Neural crest cell (in vitro differentiated cells): ENCODE measurements at regions not wholly inside any gene's neighbourhood (a gene's known extent, or its start where the extent isn't known, plus 50 kb on each side); places are given as distances from the start of the nearest gene placed in this dataset.

Experiments used
- DNase-seq: peaks from one replicate; pipeline ENCODE4 v3.0.0; 2021; ENCODE audit warnings: low read depth, mixed read lengths, low spot score
- H3K27ac Mint-ChIP-seq: one replicate; pipeline ENCODE4 v1.8.0; 2021; ENCODE audit warnings: mild to moderate bottlenecking, mixed read lengths; ENCODE audit not compliant: unreplicated experiment
- H3K27me3 Mint-ChIP-seq: 2 replicates; pipeline ENCODE4 v1.8.0; 2021; ENCODE audit warnings: low read depth, mild to moderate bottlenecking, mixed read lengths
- H3K36me3 Mint-ChIP-seq: 2 replicates; pipeline ENCODE4 v1.8.0; 2021; ENCODE audit warnings: low read depth, mild to moderate bottlenecking, mixed read lengths
- H3K4me1 Mint-ChIP-seq: 2 replicates; pipeline ENCODE4 v1.8.0; 2021; ENCODE audit warnings: mixed read lengths
- H3K4me3 Mint-ChIP-seq: one replicate; pipeline ENCODE4 v1.8.0; 2021; ENCODE audit warnings: mild to moderate bottlenecking, mixed read lengths
- H3K9me3 Mint-ChIP-seq: 2 replicates; pipeline ENCODE4 v1.8.0; 2021; ENCODE audit warnings: mixed read lengths
- CTCF ChIP-seq: fragments of 200-600 bp; sonication (generic); conservative IDR thresholded peaks from 2 replicates; pipeline ENCODE4 v1.5.0; 2021; ENCODE audit warnings: antibody characterized with exemption, mild to moderate bottlenecking

DNA sequence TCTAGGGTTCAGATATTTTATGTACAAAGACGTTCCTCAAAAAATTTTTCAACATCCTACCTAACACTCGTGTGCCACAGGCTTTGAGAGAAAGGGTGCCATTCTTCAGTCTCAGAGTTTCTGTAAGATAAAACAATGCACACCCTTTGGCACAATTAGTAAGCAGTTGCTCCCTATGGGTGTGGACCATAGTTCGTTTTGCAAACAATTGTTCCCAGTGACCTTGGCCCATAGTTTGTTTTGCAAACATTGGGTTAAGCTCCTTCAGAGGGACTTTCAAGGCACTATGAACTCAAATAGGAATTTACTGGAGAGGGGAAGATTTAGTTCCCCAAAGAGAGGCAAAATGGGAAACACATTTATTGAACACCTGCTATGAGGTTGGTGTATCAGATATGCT, 220.3 kb upstream of the CA10 start:
- no peak for TF ChIP-seq CTCF
- H3K9me3 Mint-ChIP-seq, result no peaks in the 10 kb centered on the region
- H3K4me3 Mint-ChIP-seq, result no peak overlapping the region
- no peaks in the 10 kb centered on the region for H3K4me1 Mint-ChIP-seq
- H3K36me3 Mint-ChIP-seq, result no peaks in the 10 kb centered on the region
- DNase-seq, result no peak
- H3K27me3 Mint-ChIP-seq, result no peaks in the 10 kb centered on the region
- no peak overlapping the region for H3K27ac Mint-ChIP-seq

DNA sequence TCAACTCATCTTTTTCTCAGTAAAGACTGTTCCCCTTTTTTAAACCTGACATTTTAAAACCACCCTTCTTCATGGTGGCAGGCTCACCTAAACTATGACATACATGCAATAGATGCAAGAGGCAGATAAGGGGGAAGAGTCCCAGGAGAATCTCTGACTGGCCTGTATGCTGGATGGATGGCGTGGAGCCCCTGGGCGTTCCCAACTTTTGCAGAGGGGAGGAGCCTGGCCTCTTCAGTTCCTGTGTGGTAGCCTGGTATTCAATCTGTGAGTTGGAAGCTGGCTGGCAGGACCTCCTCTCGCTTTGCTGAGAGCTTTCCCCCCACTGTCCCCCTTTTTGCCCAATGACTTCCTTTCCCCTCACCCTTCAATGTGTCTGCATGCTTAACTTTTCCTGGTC, 217.6 kb upstream of the CA10 start:
- Mint-ChIP-seq H3K27ac (no peak overlapping the region), H3K4me3 (no peak overlapping the region), H3K9me3 (no peaks in the 10 kb centered on the region), H3K27me3 (no peaks in the 10 kb centered on the region), H3K36me3 (no peaks in the 10 kb centered on the region), H3K4me1 (no peaks in the 10 kb centered on the region)
- no peak for DNase-seq
- no peak for TF ChIP-seq CTCF

GRCh38 chr17:52368886-52369285, 210.4 kb upstream of the CA10 start:
- no peak for DNase-seq
- Mint-ChIP-seq H3K36me3 (no peaks in the 10 kb centered on the region), H3K4me1 (no peaks in the 10 kb centered on the region), H3K27ac (no peak overlapping the region), H3K27me3 (no peaks in the 10 kb centered on the region), H3K9me3 (no peaks in the 10 kb centered on the region), H3K4me3 (no peak overlapping the region)
- TF ChIP-seq CTCF, result no peak

- H3K9me3 Mint-ChIP-seq, result peaks cover 10% of the 10 kb centered on the region
- peaks cover 3% of the 10 kb centered on the region for H3K36me3 Mint-ChIP-seq
- no peak overlapping the region for H3K4me3 Mint-ChIP-seq
- TF ChIP-seq CTCF, result no peak
- no peaks in the 10 kb centered on the region for H3K4me1 Mint-ChIP-seq
- no peak overlapping the region for H3K27ac Mint-ChIP-seq
- no peak for DNase-seq
- H3K27me3 Mint-ChIP-seq, result no peaks in the 10 kb centered on the region
Observed at GRCh38 chr17:52357854-52358253, 199.3 kb upstream of the CA10 start.

DNA sequence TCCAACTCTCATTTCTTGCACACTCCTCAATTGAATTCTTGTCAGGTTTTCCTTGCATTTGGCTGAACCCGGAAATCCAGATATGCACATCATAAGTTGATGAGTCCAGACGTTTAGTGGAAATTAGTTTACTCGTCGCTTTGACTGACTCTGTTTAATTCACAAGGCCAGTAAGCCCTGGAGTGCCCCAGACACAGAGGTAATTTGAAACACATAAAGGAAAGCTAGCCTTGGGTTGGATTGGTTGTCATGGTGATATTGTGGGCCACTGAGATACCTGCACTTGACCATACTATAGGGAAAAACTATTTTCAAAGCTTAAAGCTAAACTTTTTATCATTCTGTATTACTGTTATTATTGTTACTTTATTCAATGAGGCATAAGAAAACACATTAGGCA, 178.3 kb upstream of the CA10 start:
- H3K27ac Mint-ChIP-seq, result no peak overlapping the region
- TF ChIP-seq CTCF, result no peak
- H3K9me3 Mint-ChIP-seq, result peaks cover 2% of the 10 kb centered on the region
- no peaks in the 10 kb centered on the region for H3K27me3 Mint-ChIP-seq
- peaks cover 7% of the 10 kb centered on the region for H3K4me1 Mint-ChIP-seq
- DNase-seq, result no peak
- no peak overlapping the region for H3K4me3 Mint-ChIP-seq
- no peaks in the 10 kb centered on the region for H3K36me3 Mint-ChIP-seq

- Mint-ChIP-seq H3K27ac (no peak overlapping the region), H3K9me3 (peaks cover 10% of the 10 kb centered on the region), H3K36me3 (no peaks in the 10 kb centered on the region), H3K4me3 (no peak overlapping the region), H3K27me3 (no peaks in the 10 kb centered on the region), H3K4me1 (no peaks in the 10 kb centered on the region)
- TF ChIP-seq CTCF, result no peak
- no peak for DNase-seq
Observed at GRCh38 chr17:52306314-52306713, 147.8 kb upstream of the CA10 start.
